Activated CD4-positive, alpha-beta T cell treated with anti-CD3 and anti-CD28 coated beads, Interleukin-2, amount 10 ng/mL, durations not matched to agents 24 days and 14 days (primary cell): ENCODE measurements at regions not wholly inside any gene's neighbourhood (a gene's known extent, or its start where the extent isn't known, plus 50 kb on each side); places are given as distances from the start of the nearest gene placed in this dataset.
"Not testable (repeated sequence)": the region's sequence is repeated elsewhere in the genome, so short reads cannot be mapped to it uniquely, and the experiment has no call there.

ENCODE experiments used
- DNase-seq: peaks from one replicate; pipeline ENCODE4 v3.0.0; 2022
- H3K27ac Mint-ChIP-seq: one replicate; pipeline ENCODE4 v1.8.0; 2022; ENCODE audit warnings: mild to moderate bottlenecking, mixed read lengths
- H3K27me3 Mint-ChIP-seq: one replicate; pipeline ENCODE4 v1.8.0; 2022; ENCODE audit warnings: mixed read lengths
- H3K36me3 Mint-ChIP-seq: one replicate; pipeline ENCODE4 v1.8.0; 2022; ENCODE audit warnings: low read depth, mild to moderate bottlenecking, mixed read lengths
- H3K4me1 Mint-ChIP-seq: one replicate; pipeline ENCODE4 v1.8.0; 2021; ENCODE audit warnings: mixed read lengths
- H3K4me3 Mint-ChIP-seq: one replicate; pipeline ENCODE4 v1.8.0; 2022; ENCODE audit warnings: mild to moderate bottlenecking, moderate library complexity, mixed read lengths
- H3K9me3 Mint-ChIP-seq: one replicate; pipeline ENCODE4 v1.8.0; 2021; ENCODE audit warnings: mixed read lengths
- intact Hi-C: fragments of 100-400 bp; cut with micrococcal nuclease; formaldehyde crosslinking; loops from one replicate; pipeline ENCODE4 v1.15.1; 2023

DNA sequence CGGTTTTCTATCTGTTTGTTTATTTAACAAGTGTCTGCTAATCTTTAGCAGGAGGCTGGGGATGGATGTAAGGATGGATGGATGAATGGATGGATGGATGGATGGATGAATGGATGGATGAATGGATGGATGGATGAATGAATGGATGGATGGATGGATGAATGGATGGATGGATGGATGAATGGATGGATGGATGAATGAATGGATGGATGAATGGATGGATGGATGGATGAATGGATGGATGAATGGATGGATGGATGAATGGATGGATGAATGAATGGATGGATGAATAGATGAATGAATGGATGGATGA, 310.7 kb downstream of the FOXL1 start:
- H3K9me3 Mint-ChIP-seq, DNase-seq, H3K27me3 Mint-ChIP-seq, intact Hi-C loops, H3K4me3 Mint-ChIP-seq, H3K36me3 Mint-ChIP-seq, H3K4me1 Mint-ChIP-seq, H3K27ac Mint-ChIP-seq: not testable (repeated sequence)

DNA sequence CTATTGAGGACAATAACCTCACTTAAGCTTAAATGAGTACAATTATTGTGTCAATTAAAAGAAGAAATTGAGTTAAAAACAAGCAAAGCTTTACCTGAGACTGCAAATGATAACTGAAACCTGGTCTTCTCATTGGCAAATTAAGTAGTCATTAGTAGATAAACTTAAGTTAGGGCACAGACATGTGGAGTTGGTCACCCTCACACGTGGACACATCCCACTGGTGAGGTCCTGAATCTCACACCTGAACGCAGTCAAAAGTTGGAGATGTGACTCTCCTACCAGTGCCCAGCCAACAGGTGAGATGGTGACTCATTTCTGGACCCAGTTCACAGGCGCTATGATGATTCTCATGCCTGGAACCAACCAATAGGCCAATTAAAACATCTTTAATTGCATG, 311.6 kb downstream of the FOXL1 start:
- DNase-seq = no peak
- peaks cover 7% of the 10 kb centered on the region for H3K9me3 Mint-ChIP-seq
- H3K36me3 Mint-ChIP-seq = no peaks in the 10 kb centered on the region
- intact Hi-C loops = no loop called here
- no peak overlapping the region for H3K4me3 Mint-ChIP-seq
- H3K27ac Mint-ChIP-seq = no peak overlapping the region
- H3K4me1 Mint-ChIP-seq = no peaks in the 10 kb centered on the region
- no peaks in the 10 kb centered on the region for H3K27me3 Mint-ChIP-seq

DNA sequence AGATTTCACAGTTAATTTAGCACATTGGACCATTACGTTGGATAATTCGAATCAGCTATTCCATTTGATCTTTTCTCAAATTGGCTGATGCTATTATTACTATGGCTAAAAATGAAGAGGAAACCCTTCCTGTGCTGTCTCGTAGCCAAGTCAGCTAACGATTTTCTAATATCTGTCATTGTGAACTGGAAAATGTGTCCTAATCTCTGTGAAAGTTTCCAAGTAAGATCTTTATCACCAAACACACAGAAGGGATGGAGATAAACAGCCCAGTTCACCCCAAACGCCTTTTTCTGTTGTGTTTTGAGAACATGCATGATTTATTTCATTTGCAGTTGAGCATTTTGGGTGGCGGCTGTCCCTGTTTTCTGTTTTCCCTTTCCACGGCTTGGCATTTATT, 312.8 kb downstream of the FOXL1 start:
- DNase-seq = no peak
- Mint-ChIP-seq H3K27me3 (no peaks in the 10 kb centered on the region), H3K36me3 (no peaks in the 10 kb centered on the region), H3K27ac (no peak overlapping the region), H3K4me3 (no peak overlapping the region), H3K4me1 (no peaks in the 10 kb centered on the region), H3K9me3 (peaks cover 7% of the 10 kb centered on the region)
- intact Hi-C loops = no loop called here

DNA sequence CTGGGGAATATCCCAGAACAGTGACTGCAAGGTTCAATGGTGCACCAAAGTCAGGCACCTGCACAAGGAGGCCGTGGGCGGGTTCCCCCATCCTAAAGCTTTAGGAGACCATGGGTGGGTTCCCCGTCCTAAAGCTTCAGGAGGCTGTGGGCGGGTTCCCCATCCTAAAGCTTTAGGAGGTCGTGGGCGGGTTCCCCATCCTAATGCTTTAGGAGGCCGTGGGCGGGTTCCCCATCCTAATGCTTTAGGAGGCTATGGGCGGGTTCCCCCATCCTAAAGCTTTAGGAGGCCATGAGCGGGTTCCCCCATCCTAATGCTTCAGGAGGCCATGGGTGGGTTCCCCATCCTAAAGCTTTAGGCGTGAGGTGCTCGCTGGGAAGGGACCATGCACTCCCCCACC, 313.3 kb downstream of the FOXL1 start:
- H3K4me1 Mint-ChIP-seq = no peaks in the 10 kb centered on the region
- H3K27me3 Mint-ChIP-seq = no peaks in the 10 kb centered on the region
- no peak overlapping the region for H3K27ac Mint-ChIP-seq
- intact Hi-C loops = no loop called here
- no peaks in the 10 kb centered on the region for H3K36me3 Mint-ChIP-seq
- no peak overlapping the region for H3K4me3 Mint-ChIP-seq
- H3K9me3 Mint-ChIP-seq = peaks cover 7% of the 10 kb centered on the region
- no peak for DNase-seq

DNA sequence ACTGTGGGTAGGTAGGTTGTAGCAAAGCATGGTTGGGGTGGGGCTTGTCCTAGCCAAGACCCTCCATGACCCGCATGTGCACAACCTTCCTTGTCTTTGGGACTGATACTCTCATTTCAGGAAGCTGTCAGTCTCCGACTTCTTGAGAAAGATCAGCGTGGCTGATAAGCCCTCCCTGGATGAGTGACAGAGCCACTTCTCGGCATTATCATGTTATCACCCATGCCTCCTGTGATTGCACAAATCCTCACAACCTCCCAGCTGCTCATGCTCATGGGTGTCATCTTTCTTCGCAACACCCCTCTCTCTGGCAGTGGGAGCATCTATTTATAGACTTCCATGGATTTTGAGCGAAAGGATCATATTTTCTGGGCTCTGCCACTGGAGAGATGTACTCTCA, 314.2 kb downstream of the FOXL1 start:
- H3K9me3 Mint-ChIP-seq = peaks cover 7% of the 10 kb centered on the region
- no peaks in the 10 kb centered on the region for H3K4me1 Mint-ChIP-seq
- H3K4me3 Mint-ChIP-seq = no peak overlapping the region
- intact Hi-C loops = no loop called here
- no peaks in the 10 kb centered on the region for H3K27me3 Mint-ChIP-seq
- no peak for DNase-seq
- H3K27ac Mint-ChIP-seq = no peak overlapping the region
- H3K36me3 Mint-ChIP-seq = no peaks in the 10 kb centered on the region

DNA sequence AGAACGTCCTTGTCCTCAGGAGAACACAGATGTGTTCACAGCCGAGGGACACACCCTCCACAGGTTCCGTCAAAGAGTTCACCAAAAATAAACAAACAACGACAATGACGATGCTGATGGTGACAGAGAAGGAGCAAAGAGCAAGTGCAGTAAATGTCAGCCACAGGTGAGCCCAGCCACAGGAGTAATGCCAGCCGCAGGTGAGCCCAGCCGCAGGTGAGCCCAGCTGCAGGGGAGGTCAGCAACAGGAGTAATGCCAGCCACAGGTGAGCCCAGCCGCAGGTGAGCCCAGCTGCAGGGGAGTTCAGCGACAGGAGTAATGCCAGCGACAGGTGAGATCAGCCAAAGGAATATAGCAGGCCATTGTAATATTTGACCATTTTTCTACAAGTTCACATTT, 315.2 kb downstream of the FOXL1 start:
- H3K27me3 Mint-ChIP-seq = no peaks in the 10 kb centered on the region
- peaks cover 7% of the 10 kb centered on the region for H3K9me3 Mint-ChIP-seq
- H3K4me3 Mint-ChIP-seq = no peak overlapping the region
- intact Hi-C loops = no loop called here
- H3K27ac Mint-ChIP-seq = no peak overlapping the region
- no peaks in the 10 kb centered on the region for H3K4me1 Mint-ChIP-seq
- DNase-seq = no peak
- H3K36me3 Mint-ChIP-seq = no peaks in the 10 kb centered on the region

DNA sequence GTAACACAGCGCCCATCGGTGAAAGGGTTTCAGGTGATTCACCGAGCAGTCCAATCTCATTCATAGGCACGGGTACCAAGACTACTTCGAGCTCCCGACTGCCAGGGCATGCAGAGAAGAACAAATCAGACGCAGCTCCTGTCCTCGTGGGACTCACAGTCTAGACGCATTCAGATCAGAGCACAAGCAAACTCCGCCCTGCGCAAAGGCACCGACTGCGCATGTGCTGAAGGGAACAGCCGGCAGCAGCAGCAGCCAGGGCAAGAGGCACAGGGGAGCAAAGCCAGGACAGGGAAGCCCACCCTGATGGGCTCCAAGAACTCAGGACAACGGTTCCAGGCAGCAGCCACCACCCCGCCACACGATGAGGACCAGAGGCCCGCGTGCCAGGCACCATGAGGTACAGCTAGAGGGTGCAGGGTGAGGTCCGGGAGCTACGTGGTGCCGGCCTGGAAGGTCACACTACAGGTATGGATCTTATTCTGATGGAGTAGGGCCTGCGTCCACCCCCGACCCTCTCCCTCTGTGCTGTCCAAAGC, 315.7 kb downstream of the FOXL1 start:
- DNase-seq = no peak
- no peaks in the 10 kb centered on the region for H3K27me3 Mint-ChIP-seq
- H3K4me3 Mint-ChIP-seq = no peak overlapping the region
- H3K27ac Mint-ChIP-seq = no peak overlapping the region
- H3K4me1 Mint-ChIP-seq = no peaks in the 10 kb centered on the region
- no peaks in the 10 kb centered on the region for H3K36me3 Mint-ChIP-seq
- H3K9me3 Mint-ChIP-seq = peaks cover 7% of the 10 kb centered on the region
- intact Hi-C loops = no loop called here

DNA sequence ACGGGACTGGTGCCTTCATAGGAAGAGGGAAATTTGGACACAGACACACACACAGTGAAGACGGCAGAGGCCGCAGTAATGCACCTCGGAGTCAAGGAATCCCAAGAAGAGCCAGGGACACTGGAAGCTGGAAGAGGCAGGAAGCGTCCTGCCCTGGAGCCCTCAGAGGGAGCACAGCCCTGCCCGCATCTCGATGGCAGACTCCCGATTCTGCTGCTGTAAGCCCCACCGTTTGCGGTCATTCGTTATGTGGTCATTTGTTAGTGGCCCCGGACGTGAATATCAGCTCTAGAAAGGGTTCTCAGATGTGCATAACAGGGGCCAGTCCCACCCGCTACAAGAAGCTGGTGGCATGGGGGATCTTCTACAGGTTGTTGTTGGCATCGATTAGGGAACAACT, 316.6 kb downstream of the FOXL1 start:
- Mint-ChIP-seq H3K27me3 (no peaks in the 10 kb centered on the region), H3K36me3 (no peaks in the 10 kb centered on the region), H3K27ac (no peak overlapping the region), H3K4me3 (no peak overlapping the region), H3K9me3 (peaks cover under 1% of the 10 kb centered on the region), H3K4me1 (no peaks in the 10 kb centered on the region)
- intact Hi-C loops = no loop called here
- DNase-seq = no peak

DNA sequence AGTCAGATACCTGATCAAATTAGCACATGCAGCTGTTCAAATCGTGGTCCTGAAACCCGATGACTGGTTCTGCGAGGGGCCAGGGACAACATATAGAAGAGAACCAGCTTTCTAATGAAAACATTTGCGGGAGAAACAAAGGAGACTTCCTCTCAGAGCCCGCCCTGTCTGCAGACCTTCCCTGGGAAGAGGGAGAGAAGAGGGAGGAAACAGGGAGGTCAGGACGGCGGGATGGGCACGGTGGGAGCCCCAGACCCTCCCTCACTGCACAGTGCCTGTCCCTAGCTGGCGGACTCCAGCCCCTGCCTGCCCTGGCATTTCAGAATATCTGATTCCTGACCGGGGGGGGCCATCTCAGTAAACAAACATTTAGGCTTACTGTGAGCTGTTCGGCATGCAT, 317.3 kb downstream of the FOXL1 start:
- Mint-ChIP-seq H3K27me3 (no peaks in the 10 kb centered on the region), H3K36me3 (no peaks in the 10 kb centered on the region), H3K4me3 (no peak overlapping the region), H3K27ac (no peak overlapping the region), H3K4me1 (no peaks in the 10 kb centered on the region), H3K9me3 (no peaks in the 10 kb centered on the region)
- intact Hi-C loops = no loop called here
- no peak for DNase-seq

DNA sequence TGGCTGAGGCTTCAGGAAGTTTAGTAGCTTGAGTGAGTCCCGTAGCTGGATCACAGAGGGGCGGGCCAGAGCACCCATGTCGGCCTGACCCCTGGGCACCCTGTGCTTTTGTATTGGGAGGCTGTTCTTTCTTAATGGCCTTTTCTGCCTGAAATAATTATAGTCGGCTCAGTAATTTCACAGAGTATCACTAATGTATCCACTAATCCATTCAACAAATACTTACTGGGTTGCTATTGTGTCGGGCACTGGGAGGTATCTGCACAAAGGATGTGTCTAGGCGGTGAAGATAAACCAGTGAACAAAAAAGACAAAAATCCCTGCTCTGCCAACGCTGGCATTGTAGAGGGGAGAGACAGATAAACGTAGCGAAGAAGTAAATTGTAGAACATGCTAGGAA, 318.6 kb downstream of the FOXL1 start:
- Mint-ChIP-seq H3K27me3 (no peaks in the 10 kb centered on the region), H3K27ac (no peak overlapping the region), H3K36me3 (no peaks in the 10 kb centered on the region), H3K9me3 (no peaks in the 10 kb centered on the region), H3K4me1 (no peaks in the 10 kb centered on the region), H3K4me3 (no peak overlapping the region)
- no peak for DNase-seq
- intact Hi-C loops = no loop called here

DNA sequence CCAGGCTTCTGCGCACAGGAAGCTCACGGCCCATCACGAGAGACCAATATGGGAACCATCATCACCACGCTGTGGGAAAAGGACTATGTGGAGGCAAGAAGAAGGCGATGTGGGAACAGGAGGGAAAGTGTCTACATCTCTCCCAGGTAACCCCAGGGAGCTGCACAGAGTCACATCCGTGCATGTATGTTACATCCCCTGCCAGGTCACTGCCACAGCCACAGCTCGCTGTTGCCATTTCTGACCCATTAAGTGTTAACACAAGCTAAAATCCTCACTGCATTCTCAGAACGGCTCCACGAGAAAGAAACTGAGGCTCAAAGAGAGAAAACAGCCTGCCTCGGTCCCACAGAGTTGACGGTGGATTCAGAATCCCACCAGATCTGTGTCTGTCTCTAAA, 319.1 kb downstream of the FOXL1 start:
- intact Hi-C loops = no loop called here

DNA sequence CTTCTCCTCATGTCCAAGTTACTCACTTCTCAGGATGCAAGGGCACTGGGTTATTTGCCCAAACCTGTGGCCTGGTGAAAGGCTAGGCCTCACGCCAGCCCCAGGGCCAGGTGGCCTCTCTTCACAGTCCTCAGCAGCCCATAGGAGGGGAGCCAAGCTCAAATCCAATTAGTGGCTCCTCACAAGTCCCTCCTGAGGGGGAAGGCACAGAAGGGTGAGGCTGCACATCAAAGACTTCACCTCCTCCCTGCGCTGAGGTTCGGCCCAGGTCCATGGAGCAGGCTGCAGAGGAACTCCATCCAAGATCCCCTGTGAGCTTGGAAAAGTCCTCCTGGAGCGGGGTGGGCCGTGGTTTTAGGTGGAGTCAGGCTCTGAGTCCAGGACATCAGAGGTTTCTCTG, 320.0 kb downstream of the FOXL1 start:
- H3K4me1 Mint-ChIP-seq = no peaks in the 10 kb centered on the region
- H3K27ac Mint-ChIP-seq = no peak overlapping the region
- no peaks in the 10 kb centered on the region for H3K27me3 Mint-ChIP-seq
- intact Hi-C loops = no loop called here
- DNase-seq = no peak
- H3K4me3 Mint-ChIP-seq = no peak overlapping the region
- no peaks in the 10 kb centered on the region for H3K9me3 Mint-ChIP-seq
- H3K36me3 Mint-ChIP-seq = no peaks in the 10 kb centered on the region

More for the DNA sequence above, 319.1 kb downstream of the FOXL1 start:
- no peaks in the 10 kb centered on the region for H3K36me3 Mint-ChIP-seq
- no peaks in the 10 kb centered on the region for H3K9me3 Mint-ChIP-seq
- H3K27me3 Mint-ChIP-seq = no peaks in the 10 kb centered on the region
- H3K27ac Mint-ChIP-seq = no peak overlapping the region
- DNase-seq = no peak
- no peaks in the 10 kb centered on the region for H3K4me1 Mint-ChIP-seq
- H3K4me3 Mint-ChIP-seq = no peak overlapping the region

DNA sequence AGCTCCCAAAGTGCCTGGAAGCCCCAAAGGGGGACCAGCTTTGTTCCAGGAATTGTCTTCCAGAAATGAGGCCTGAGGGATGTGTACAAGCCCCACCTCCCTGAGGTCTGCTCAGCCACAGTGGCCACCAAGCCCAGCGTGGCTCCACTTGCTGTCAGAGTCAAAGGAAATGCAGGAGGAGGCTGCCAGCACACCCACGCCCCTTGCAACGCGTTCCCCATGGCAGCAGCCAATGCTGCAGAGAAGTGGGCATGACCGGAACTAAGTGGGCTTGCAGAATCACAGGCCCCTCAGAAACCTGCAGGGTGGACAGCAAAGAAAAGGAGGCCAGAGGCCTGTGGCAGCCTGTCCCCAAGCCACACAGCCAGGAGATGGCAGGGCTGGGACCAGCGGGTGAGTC, 320.8 kb downstream of the FOXL1 start:
- intact Hi-C loops = no loop called here
- DNase-seq = no peak
- Mint-ChIP-seq H3K4me3 (no peak overlapping the region), H3K9me3 (no peaks in the 10 kb centered on the region), H3K36me3 (no peaks in the 10 kb centered on the region), H3K27me3 (no peaks in the 10 kb centered on the region), H3K27ac (no peak overlapping the region), H3K4me1 (no peaks in the 10 kb centered on the region)

DNA sequence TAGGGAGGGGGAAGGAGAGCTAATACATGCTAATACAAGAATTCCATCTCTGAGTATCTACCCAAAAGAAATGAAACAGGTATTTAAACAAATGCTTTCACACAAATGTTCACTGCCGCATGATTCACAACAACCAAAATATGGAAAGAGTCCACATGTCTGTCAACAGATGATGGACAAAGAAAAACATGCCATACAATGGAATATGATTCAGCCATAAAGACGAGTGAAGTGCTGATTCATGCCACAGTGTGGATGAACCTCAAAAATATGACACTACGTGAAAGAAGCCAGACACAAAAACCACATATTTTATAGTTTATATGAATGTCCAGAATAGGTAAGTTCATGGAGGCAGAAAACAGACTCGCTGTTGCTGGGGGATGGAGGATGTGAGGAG, 321.4 kb downstream of the FOXL1 start:
- no peak overlapping the region for H3K4me3 Mint-ChIP-seq
- H3K9me3 Mint-ChIP-seq = no peaks in the 10 kb centered on the region
- no peak for DNase-seq
- H3K4me1 Mint-ChIP-seq = no peaks in the 10 kb centered on the region
- H3K27me3 Mint-ChIP-seq = no peaks in the 10 kb centered on the region
- no peak overlapping the region for H3K27ac Mint-ChIP-seq
- no peaks in the 10 kb centered on the region for H3K36me3 Mint-ChIP-seq
- intact Hi-C loops = no loop called here

DNA sequence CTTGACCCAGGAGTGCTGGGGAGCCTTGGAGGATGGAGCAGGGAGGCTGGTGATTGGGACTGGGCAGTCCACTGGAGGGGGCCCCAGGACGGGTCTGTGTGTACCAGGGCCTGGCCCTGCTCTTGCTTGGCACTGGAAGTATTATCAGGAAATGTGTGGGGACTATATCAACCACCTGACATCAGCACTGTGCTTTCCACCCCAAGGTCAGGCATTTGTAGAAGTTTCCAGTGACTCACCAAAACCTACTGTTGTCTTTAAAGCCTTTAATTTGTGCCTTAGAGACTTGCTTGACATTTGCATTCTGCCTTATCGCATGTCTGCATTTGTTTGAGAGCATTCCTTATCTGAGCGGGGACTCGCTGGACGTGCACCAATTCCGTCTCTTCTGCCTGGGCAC, 323.1 kb downstream of the FOXL1 start:
- H3K27me3 Mint-ChIP-seq = no peaks in the 10 kb centered on the region
- no peaks in the 10 kb centered on the region for H3K4me1 Mint-ChIP-seq
- H3K27ac Mint-ChIP-seq = no peak overlapping the region
- H3K36me3 Mint-ChIP-seq = no peaks in the 10 kb centered on the region
- no peak for DNase-seq
- no peak overlapping the region for H3K4me3 Mint-ChIP-seq
- intact Hi-C loops = no loop called here
- no peaks in the 10 kb centered on the region for H3K9me3 Mint-ChIP-seq

DNA sequence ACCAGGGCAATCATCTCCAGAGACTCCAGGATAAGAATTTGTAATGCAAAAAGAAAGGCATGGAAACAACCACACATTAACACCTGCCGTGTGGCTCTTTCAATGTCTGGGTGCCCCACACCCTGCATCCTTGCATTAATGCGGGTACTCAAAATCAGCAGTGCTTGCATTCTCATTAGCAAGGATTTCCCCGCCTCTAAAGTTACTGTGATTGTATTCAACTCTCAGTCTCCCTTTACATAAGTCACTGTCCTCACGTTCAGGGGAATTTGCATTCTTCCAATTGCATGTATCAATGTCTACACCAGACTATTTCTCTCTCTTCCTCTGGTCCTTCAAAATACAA, 324.3 kb downstream of the FOXL1 start:
- no peaks in the 10 kb centered on the region for H3K4me1 Mint-ChIP-seq
- H3K9me3 Mint-ChIP-seq = no peaks in the 10 kb centered on the region
- no peaks in the 10 kb centered on the region for H3K27me3 Mint-ChIP-seq
- intact Hi-C loops = no loop called here
- no peak for DNase-seq
- no peak overlapping the region for H3K4me3 Mint-ChIP-seq
- H3K27ac Mint-ChIP-seq = no peak overlapping the region
- H3K36me3 Mint-ChIP-seq = no peaks in the 10 kb centered on the region
